ENCODE measurements at regions not wholly inside any gene's neighbourhood (a gene's known extent, or its start where the extent isn't known, plus 50 kb on each side); places are given as distances from the start of the nearest gene placed in this dataset.

GRCh38 chr11:92330114-92330513, 105.5 kb downstream of the FAT3 start:
- Histone ChIP-seq H3K36me3 (no peaks in the 10 kb centered on the region), H3K27ac (no peak overlapping the region), H3K9me3 (no peaks in the 10 kb centered on the region), H3K27me3 (no peaks in the 10 kb centered on the region), H3K4me1 (peaks cover 0 to 5% (median 1%) of the 10 kb centered on the region in 4 donors), H3K4me3 (no peak overlapping the region)
- DNase-seq (no peak), ATAC-seq (ENCODE audit: low FRiP score in 2 of 2) (no peak)
- 44 to 65% methylated on average over 2 of the region's 2 CpGs for WGBS, 2 donors
- no peak for TF ChIP-seq POLR2A (IDR thresholded peaks at IDR 0.05)
- TF ChIP-seq CTCF (IDR thresholded peaks at IDR 0.05) = no peak
- TF ChIP-seq POLR2AphosphoS5 (IDR thresholded peaks at IDR 0.05) = no peak
- TF ChIP-seq EP300 (IDR thresholded peaks at IDR 0.05) = no peak

- ATAC-seq (ENCODE audit: low FRiP score in 2 of 2) = peak in 1 of 2 donors; percentile 77
- Histone ChIP-seq H3K4me1 (peaks cover 0 to 5% (median 1%) of the 10 kb centered on the region in 4 donors), H3K9me3 (no peaks in the 10 kb centered on the region), H3K27ac (no peak overlapping the region), H3K36me3 (no peaks in the 10 kb centered on the region), H3K4me3 (no peak overlapping the region), H3K27me3 (no peaks in the 10 kb centered on the region)
- 52 to 71% methylated on average over 1 of the region's 1 CpG for WGBS, 2 donors
- no peak for DNase-seq
- TF ChIP-seq CTCF (IDR thresholded peaks at IDR 0.05) = no peak
- no peak for TF ChIP-seq EP300 (IDR thresholded peaks at IDR 0.05)
- no peak for TF ChIP-seq POLR2A (IDR thresholded peaks at IDR 0.05)
These were observed 108.4 kb downstream of the FAT3 start for GRCh38 chr11:92332986-92333385.

GRCh38 chr11:92340839-92341238, 116.2 kb downstream of the FAT3 start:
- H3K27ac ChIP-seq = no peak overlapping the region
- TF ChIP-seq POLR2A (IDR thresholded peaks at IDR 0.05) = no peak
- no peak for TF ChIP-seq CTCF (IDR thresholded peaks at IDR 0.05)
- no peak for TF ChIP-seq EP300 (IDR thresholded peaks at IDR 0.05)
- TF ChIP-seq POLR2AphosphoS5 (IDR thresholded peaks at IDR 0.05) = no peak
- no peak overlapping the region for H3K4me3 ChIP-seq
- no peaks in the 10 kb centered on the region for H3K36me3 ChIP-seq
- H3K27me3 ChIP-seq = no peaks in the 10 kb centered on the region
- ATAC-seq (ENCODE audit: low FRiP score in 2 of 2) (no peak), DNase-seq (no peak)
- WGBS, 2 donors = 91 to 92% methylated on average over 5 to 6 of the region's 6 CpGs
- H3K9me3 ChIP-seq = no peaks in the 10 kb centered on the region
- no peaks in the 10 kb centered on the region for H3K4me1 ChIP-seq

- Histone ChIP-seq H3K27me3 (no peaks in the 10 kb centered on the region), H3K9me3 (no peaks in the 10 kb centered on the region), H3K4me3 (no peak overlapping the region), H3K4me1 (no peaks in the 10 kb centered on the region), H3K36me3 (no peaks in the 10 kb centered on the region), H3K27ac (no peak overlapping the region)
- TF ChIP-seq POLR2AphosphoS5 (IDR thresholded peaks at IDR 0.05) (no peak), POLR2A (IDR thresholded peaks at IDR 0.05) (no peak)
- DNase-seq (no peak), ATAC-seq (ENCODE audit: low FRiP score in 2 of 2) (no peak)
- WGBS, 2 donors = 69 to 71% methylated on average over 9 of the region's 9 CpGs
These were observed 117.6 kb downstream of the FAT3 start for GRCh38 chr11:92342034-92342720.

- no peak for TF ChIP-seq POLR2A (IDR thresholded peaks at IDR 0.05)
- no peak for TF ChIP-seq POLR2AphosphoS5 (IDR thresholded peaks at IDR 0.05)
- no peak for TF ChIP-seq EP300 (IDR thresholded peaks at IDR 0.05)
- TF ChIP-seq CTCF (IDR thresholded peaks at IDR 0.05) = no peak
- no peaks in the 10 kb centered on the region for H3K9me3 ChIP-seq
- H3K4me1 ChIP-seq = no peaks in the 10 kb centered on the region
- H3K4me3 ChIP-seq = no peak overlapping the region
- H3K27me3 ChIP-seq = no peaks in the 10 kb centered on the region
- ATAC-seq (ENCODE audit: low FRiP score in 2 of 2) (no peak), DNase-seq (no peak)
- WGBS, 2 donors = 64 to 75% methylated on average over 3 of the region's 3 CpGs
- no peaks in the 10 kb centered on the region for H3K36me3 ChIP-seq
- no peak overlapping the region for H3K27ac ChIP-seq
These were observed 118.3 kb downstream of the FAT3 start for GRCh38 chr11:92342886-92343285.

Data from upper lobe of left lung (tissue), 6 donors.